ENCODE measurements at regions not wholly inside any gene's neighbourhood (a gene's known extent, or its start where the extent isn't known, plus 50 kb on each side); places are given as distances from the start of the nearest gene placed in this dataset.

- DNase-seq: no peak
Observed at GRCh38 chr4:163582703-163583102, 88.2 kb downstream of the TMA16 start.

DNA sequence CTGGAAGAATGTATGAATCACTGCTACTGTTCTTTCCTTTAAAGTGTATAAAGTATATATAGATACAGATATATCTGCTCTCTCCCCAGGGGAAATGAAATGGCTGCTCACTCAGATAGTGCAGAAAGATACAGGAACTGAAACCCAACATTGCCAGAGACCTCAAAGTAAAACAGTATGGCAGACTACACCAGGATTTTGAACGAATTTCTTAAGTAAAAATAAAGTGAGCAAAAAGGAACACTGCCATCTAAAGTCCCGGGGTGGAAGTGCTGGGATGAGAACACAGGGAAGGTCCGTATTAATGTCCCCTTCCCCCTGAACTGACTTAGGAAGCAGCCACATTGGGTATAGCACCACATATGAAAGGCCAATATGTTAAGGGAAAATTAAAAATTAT is 93.4 kb downstream of the TMA16 start:
- no peak for DNase-seq

DNA sequence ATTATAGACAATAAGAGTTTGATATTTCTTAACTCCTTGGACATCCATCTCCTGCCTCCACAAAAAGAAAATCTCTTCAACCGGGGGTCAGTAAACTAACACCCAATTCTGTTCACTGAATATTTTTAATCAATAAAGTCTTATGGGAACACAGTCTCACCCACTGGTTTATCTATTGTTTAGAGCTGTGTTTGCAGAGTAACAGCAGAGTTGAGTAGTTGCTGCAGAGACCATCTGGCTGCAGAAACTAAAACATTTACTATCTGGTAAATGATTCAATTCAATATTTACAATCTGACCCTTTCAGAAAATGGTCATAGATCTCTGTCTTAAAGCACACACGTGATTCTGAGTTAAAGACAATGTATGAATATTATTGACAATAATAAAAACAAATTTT is 94.0 kb downstream of the TMA16 start:
- DNase-seq: no peak

DNA sequence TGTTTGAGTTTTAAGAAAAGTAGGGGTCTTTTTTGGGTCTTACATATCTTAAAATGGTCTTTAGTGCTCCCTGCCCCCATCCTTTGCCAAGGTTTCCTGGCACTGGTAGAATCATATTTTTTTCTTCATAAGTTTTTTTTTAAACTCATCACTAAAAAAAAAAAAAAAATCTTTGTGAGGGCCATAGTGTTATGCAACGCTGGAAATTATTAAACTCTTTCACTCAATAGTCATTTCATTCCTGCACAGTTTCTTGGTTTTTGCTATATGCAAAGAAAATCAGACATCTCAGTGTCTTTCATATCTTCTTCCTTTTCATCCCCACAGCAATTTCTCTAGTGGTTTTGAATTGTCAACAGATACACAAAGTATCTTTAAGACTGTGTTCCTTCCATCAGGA is 95.6 kb downstream of the TMA16 start:
- DNase-seq: no peak

DNA sequence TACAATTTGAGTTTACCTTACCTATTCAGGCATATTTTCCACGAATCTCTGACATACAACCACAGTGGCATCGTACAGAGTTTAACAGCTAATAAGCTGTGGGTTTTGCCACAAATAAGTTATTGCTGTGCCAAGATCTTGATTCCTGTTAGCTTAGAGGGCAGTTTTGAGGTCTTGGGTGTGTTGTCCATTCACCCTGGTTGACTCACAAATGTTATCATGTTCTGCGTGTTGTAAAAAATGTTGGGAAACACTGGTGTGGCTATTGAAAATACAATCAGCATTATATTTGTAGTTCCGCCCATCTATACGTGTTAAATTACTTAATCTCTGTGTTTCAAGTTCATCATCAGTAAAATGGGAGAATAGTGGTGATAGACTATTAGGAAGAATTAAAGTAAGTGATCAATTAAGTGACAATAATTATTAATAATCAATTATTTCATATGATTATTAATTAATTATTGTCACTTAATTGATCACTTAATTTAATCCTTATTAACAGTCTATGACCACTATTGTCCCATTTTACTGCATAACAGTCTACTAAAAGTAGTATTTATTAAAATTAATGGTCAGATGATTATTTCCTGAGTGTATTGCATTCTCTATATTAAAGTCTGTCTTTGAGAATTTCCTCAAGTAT is 96.3 kb downstream of the TMA16 start:
- DNase-seq: no peak

DNA sequence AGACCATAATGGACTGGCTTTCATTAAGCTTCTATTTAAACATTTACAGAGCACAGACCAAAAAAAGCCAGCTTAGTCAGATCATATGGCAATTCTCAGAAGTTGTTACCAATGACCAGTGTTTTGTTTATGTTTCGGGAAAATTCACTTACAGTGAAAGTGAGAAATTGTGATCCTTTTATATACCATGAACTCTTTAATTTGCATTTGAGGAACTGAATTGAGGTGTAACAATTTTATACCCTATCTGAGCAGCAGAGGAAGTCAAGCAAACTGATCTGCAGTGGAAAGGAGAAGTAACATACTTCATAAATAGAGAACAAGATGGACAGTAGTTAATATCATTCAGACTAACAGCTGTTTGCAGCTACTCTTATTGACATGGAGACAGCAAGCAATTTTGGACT is 97.1 kb downstream of the TMA16 start:
- DNase-seq: no peak

- DNase-seq: no peak
Observed at GRCh38 chr4:163592212-163592611, 97.7 kb downstream of the TMA16 start.

GRCh38 chr4:163595580-163595979 is 101.1 kb downstream of the TMA16 start:
- DNase-seq: no peak

GRCh38 chr4:163598028-163598427 is 103.5 kb downstream of the TMA16 start:
- no peak for DNase-seq

DNA sequence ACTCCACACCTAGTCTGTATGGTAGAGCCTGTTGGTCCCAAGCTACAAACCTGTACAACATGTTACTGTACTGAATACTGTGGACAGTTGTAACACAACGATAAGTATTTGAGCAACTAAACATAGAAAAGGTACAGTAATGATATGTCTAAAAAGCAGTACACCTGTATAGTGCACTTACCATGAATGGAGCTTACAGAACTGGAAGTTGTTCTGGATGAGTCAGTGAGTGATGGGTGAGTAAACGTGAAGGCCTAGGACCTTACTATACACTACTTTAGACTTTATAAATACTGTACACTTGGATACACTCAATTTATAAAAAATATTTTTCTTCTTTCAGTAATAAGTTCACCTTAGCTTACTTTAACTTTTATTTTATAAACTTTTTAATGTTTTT is 104.0 kb downstream of the TMA16 start:
- DNase-seq: no peak

- no peak for DNase-seq
Observed at GRCh38 chr4:163600727-163601126, 106.2 kb downstream of the TMA16 start.

DNA sequence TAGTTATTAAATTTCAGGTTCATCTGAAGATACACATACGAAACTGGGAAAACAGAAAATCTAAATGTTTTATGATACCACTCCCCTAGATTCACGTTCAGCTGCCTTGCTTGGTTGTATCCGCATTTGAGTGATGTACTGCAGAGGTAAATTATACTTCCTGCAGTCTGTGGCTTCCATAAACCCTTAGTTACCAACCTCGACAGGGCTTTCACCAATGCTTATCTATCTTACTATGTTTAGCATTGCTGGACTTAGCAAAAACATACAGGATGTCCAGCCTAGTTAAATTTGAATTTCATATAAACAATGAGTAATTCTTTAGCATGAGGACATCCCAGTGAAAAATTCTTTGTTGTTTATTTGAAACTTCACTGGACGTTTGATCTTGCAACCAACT is 108.8 kb downstream of the TMA16 start:
- DNase-seq: no peak

- no peak for DNase-seq
Observed at GRCh38 chr4:163606896-163607691, 112.6 kb downstream of the TMA16 start.

GRCh38 chr4:163609019-163609418 is 114.5 kb downstream of the TMA16 start:
- DNase-seq: no peak

DNA sequence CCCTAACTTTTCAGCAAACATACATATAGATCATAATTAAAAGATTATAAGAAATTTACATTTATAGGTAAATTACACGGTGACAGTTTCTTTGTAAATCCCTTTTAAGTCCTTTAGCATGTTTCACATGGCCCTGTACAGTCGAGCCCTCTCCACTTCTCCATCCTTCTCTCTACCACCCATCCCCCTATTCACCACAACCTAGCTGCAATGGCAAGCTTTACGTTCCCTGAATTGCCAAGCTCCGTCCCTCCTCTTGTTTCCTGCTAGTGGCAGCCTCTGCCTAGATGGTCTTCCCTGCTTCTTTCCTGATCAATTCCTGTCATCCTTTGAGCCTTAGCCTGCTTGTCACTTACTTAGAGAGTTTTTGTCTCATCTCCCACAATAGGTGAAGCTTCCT is 116.2 kb downstream of the TMA16 start:
- DNase-seq: no peak

DNA sequence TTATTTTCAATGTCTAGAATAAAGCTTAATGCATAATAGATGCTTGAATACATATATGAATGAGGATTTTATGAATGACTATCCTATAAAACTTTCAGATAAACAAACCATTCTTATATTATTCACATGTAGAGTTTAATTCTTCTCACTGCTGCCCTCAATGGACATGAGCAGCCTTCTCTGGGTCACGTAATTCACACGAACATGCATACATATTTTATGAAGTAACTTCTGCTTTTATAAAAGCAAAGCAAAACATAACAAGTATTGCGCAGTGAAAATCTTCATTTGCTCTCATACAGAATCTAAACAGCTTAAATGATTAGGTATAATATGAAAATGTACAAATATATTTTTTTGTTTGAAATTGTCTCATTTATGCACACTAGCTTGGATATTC is 116.7 kb downstream of the TMA16 start:
- DNase-seq: no peak

DNA sequence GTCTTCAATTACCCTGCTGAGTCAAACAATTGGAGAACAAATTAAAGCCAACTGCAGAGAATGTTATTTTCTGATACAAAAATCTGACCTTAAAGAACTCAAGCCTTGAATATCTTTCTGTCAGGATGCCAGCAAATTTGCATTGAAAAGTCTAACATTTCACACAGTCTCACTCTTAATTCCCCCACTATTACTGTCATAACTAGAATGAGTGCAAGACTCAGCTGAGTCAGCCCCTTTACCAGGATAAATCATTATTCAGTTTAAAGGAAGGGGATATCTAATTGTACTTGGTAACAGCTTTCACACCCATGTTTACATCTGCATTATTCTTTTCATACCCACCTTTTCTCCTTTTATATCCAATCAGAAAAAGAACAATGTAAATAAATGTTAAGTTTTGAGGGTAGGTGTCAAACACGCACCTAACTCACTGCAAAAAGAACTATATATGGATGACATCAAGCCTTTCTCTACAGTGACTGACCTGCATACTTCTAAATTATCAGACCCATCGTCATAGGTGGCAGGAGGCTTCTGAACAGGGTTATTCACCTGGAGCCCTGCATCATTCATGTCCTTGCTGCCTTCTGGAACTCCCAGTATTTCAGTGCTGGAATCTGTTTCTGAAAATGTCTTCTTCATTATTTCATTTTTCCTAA is 117.4 kb downstream of the TMA16 start:
- DNase-seq: no peak

- DNase-seq: no peak
Observed at GRCh38 chr4:163612762-163613161, 118.3 kb downstream of the TMA16 start.

GRCh38 chr4:163613383-163613782 is 118.9 kb downstream of the TMA16 start:
- DNase-seq: no peak

DNA sequence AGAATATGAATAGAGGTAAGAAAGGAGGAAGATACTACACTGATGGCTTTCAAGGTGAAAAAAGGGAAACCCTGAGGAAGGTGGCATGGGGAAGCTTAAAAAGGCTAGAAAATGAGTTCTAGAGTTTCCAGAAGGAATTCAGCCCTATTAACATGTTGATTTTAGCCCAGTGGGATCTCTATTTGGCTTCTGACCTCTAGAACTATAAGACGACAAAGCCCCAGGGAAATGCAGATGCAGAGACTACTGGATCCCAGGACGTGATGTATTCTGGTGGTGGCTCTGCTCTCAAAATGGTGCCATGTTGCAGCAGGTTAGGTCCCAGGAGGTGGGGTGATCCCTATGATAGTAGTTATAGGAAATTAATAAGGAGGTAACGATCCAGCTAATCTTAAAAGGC is 120.4 kb downstream of the TMA16 start:
- DNase-seq: no peak

DNA sequence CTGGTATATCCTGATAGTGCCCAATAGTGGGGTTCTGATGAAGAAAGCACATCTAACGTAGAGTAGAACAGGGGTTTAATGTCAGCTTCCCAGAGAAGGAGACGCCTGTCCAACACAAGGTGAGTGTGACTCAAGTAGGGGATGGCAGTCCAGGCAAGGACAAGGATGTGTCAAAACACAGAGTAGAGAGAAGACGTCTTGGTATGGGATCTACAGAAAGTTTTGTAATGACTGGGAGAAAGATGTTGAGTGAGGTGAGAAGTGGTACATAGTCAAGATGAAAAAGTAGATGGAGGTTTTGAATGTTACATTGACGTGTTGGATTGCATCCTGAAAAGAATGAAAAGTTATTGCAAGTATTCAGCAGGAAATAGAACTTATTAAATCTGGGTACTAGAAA is 124.4 kb downstream of the TMA16 start:
- DNase-seq: no peak

- no peak for DNase-seq
Observed at GRCh38 chr4:163620738-163621137, 126.2 kb downstream of the TMA16 start.

GRCh38 chr4:163621821-163622220 is 127.3 kb downstream of the TMA16 start:
- DNase-seq: no peak

DNA sequence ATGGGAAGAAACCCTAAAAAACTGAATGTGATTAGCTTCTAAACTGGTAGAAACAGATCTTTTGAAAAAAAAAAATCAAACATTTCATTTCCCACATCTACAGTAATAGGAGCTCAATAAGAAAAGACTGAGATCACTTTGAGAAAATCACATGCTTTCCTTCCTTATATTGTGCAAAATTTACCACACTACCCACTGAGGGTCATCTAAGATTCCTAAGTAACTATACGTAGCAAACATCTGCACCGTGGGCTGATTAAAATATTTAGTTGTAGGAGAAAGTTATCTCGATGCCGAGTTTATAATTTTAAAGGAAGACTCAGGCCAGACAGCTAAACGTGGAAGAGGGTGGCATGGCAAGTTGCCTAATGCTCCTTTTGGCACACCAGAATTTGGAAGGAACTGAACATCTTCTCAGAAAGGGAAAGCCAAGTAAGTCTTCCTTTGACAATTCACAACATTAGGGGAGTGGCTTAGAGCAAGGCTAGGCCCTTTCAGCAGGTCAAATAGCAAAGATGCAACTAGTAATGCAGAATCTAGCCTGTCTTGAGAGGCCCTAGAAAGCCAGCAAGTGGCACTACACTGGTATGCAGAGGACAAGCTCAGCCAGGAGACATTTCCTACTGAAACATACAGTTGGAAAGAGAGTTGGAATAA is 128.0 kb downstream of the TMA16 start:
- DNase-seq: no peak

Measured in left hindlimb (tissue), 1 donor.